ENCODE measurements at regions not wholly inside any gene's neighbourhood (a gene's known extent, or its start where the extent isn't known, plus 50 kb on each side); places are given as distances from the start of the nearest gene placed in this dataset.
"Not testable (repeated sequence)": the region's sequence is repeated elsewhere in the genome, so short reads cannot be mapped to it uniquely, and the experiment has no call there.

DNA sequence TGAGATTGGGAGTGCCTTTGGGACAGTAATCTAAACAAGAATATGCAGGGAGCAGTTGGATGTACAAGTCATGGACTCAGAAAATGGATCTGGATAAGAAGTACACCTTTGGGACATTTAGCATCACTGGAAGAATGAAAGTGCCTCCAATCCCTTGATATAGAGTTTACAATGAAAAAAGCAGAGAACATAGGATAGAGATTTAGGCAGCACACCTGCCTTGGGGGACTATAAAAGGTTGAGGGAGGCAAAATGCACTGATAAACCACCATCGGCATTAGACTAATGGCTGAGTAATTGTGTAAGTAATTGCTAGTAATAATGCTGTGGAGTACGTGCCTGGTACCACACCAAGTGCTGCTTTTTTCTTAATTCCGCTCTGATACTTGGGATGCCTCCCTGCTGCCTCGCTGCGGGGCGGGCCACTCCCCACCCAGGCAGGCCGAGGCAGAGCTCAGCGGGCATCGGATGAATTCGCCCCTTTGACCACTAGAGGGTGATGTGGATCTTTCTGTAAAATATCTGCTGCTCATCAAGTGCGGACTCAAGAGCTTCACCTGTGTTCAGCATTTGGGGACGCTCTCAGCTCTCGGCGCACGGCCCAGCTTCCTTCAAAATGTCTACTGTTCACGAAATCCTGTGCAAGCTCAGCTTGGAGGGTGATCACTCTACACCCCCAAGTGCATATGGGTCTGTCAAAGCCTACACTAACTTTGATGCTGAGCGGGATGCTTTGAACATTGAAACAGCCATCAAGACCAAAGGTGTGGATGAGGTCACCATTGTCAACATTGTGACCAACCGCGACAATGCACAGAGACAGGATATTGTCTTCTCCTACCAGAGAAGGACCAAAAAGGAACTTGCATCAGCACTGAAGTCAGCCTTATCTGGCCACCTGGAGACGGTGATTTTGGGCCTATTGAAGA, 99.9 kb downstream of the ANKRD18B start:
- in situ Hi-C loops (cut with MboI; ENCODE audit: low pct_ligation_motif_present in 1 of 4, low pct_unique_long_range_greater_than_20kb in 1 of 4, low sequenced_read_pairs in 3 of 4) (loop anchor here in 3 of 4 donors (10.0 to 25.0 kb wide), 2 partner anchors 101 to 112 kb away; partner anchors contain the start of gene ANKRD18B (in 1 of the 3)), intact Hi-C loops (cut with DNase I; ENCODE audit: low total_unique reads) (loop anchor here (2.0 kb wide), 1 partner anchor 99 kb away; no protein-coding TSS in a partner anchor)
- Histone ChIP-seq H3K27me3 (no peaks in the 10 kb centered on the region), H3K4me3 (no peak overlapping the region), H3K4me1 (no peaks in the 10 kb centered on the region), H3K27ac (no peak overlapping the region), H3K36me3 (no peaks in the 10 kb centered on the region), H3K9me3 (no peaks in the 10 kb centered on the region)
- peak; percentile 62 for DNase-seq
- WGBS, 2 donors (ENCODE audit: low coverage in 1 of 2) = 18 to 67% methylated on average over 4 to 20 of the region's 20 CpGs
- TF ChIP-seq POLR2A (IDR thresholded peaks at IDR 0.05) = no peak
- TF ChIP-seq EP300 (IDR thresholded peaks at IDR 0.05; ENCODE audit: low read depth) = no peak
- TF ChIP-seq, protein P1, sequence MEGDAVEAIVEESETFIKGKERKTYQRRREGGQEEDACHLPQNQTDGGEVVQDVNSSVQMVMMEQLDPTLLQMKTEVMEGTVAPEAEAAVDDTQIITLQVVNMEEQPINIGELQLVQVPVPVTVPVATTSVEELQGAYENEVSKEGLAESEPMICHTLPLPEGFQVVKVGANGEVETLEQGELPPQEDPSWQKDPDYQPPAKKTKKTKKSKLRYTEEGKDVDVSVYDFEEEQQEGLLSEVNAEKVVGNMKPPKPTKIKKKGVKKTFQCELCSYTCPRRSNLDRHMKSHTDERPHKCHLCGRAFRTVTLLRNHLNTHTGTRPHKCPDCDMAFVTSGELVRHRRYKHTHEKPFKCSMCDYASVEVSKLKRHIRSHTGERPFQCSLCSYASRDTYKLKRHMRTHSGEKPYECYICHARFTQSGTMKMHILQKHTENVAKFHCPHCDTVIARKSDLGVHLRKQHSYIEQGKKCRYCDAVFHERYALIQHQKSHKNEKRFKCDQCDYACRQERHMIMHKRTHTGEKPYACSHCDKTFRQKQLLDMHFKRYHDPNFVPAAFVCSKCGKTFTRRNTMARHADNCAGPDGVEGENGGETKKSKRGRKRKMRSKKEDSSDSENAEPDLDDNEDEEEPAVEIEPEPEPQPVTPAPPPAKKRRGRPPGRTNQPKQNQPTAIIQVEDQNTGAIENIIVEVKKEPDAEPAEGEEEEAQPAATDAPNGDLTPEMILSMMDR (IDR thresholded peaks at IDR 0.05) = peak; percentile 81 to 85 (median 84)
- TF ChIP-seq POLR2AphosphoS5 (IDR thresholded peaks at IDR 0.05) = no peak

DNA sequence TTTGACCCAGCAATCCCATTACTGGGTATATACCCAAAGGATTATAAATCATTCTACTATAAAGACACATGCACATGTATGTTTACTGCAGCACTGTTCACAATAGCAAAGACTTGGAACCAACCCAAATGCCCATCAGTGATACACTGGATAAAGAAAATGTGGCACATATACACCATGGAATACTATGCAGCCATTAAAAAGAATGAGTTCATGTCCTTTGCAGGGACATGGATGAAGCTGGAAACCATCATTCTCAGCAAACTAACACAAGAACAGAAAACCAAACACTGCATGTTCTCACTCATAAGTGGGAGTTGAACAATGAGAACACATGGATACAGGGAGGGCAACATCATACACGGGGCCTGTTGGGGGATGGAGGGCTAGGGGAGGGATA, 104.3 kb downstream of the ANKRD18B start:
- H3K27ac ChIP-seq; H3K9me3 ChIP-seq; H3K4me1 ChIP-seq; DNase-seq; H3K4me3 ChIP-seq; H3K36me3 ChIP-seq; intact Hi-C loops (cut with DNase I; ENCODE audit: low total_unique reads): not testable (repeated sequence)
- in situ Hi-C loops (cut with MboI; ENCODE audit: low pct_ligation_motif_present in 1 of 4, low pct_unique_long_range_greater_than_20kb in 1 of 4, low sequenced_read_pairs in 3 of 4) = loop anchor here in 2 of 4 donors (10.0 kb wide), 1 partner anchor 96 kb away; no protein-coding TSS in a partner anchor
- 86% methylated on average over 1 of the region's 1 CpG; no CpG with 5 or more reads in 1 of the 2 donors for WGBS, 2 donors (ENCODE audit: low coverage in 1 of 2)
- H3K27me3 ChIP-seq = peaks cover 21% of the 10 kb centered on the region

DNA sequence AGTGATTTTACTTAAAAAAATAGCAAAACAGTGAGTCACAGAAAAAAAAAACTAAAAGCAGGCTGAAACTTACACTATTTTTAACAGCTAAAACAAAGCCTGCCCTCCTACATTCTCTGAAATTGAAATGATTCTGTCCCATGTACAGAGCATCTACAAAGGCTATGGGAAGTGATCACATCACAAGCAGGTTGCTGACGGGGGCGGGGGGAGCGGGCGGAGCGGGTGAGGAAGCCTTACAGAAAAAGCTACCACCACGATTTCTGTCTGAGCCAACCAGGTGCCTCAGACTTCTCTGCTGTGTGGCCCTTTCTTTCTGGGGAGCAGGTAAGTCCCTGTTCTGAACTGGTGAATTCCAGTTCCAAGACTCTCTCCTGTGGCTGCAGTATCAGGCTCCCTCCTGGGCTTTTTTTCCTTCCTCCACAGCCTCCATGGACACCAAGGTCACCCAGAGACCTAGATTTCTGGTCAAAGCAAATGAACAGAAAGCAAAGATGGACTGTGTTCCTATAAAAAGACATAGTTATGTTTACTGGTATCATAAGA, 104.9 kb downstream of the ANKRD18B start:
- WGBS, 2 donors (ENCODE audit: low coverage in 1 of 2) = 70 to 80% methylated on average over 6 of the region's 6 CpGs
- H3K27ac ChIP-seq = no peak overlapping the region
- H3K4me3 ChIP-seq = no peak overlapping the region
- no peak for DNase-seq
- TF ChIP-seq, protein P1 (IDR thresholded peaks at IDR 0.05) = no peak
- TF ChIP-seq POLR2A (IDR thresholded peaks at IDR 0.05) (no peak), EP300 (IDR thresholded peaks at IDR 0.05; ENCODE audit: low read depth) (no peak)
- in situ Hi-C loops (cut with MboI; ENCODE audit: low pct_ligation_motif_present in 1 of 4, low pct_unique_long_range_greater_than_20kb in 1 of 4, low sequenced_read_pairs in 3 of 4) = loop anchor here in 2 of 4 donors (10.0 kb wide), 1 partner anchor 96 kb away; no protein-coding TSS in a partner anchor
- intact Hi-C loops (cut with DNase I; ENCODE audit: low total_unique reads) = no loop called here
- H3K27me3 ChIP-seq = peaks cover 27% of the 10 kb centered on the region
- no peaks in the 10 kb centered on the region for H3K4me1 ChIP-seq
- no peaks in the 10 kb centered on the region for H3K9me3 ChIP-seq
- no peaks in the 10 kb centered on the region for H3K36me3 ChIP-seq

DNA sequence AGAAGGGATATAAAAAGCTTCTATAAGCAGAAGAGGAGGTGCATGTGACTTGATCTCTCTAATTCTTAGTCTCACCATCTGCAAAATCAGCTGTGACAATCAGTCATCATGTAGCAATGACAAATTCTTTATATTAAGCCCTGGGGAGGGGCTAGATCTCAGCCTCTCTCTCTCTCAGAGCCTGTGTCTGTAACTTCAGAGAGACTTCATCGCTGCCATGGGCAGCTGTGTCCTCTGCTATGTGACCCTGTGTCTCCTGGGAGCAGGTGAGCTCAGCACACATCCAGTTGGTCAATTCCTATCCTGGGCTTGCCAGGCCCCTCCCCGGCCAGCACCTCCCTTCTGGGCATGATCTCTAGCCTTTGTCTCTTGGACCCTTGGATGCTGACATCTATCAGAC, 109.6 kb downstream of the ANKRD18B start:
- 57% methylated on average over 2 of the region's 2 CpGs; no CpG with 5 or more reads in 1 of the 2 donors for WGBS, 2 donors (ENCODE audit: low coverage in 1 of 2)
- Histone ChIP-seq H3K27ac (no peak overlapping the region), H3K36me3 (no peaks in the 10 kb centered on the region), H3K4me3 (no peak overlapping the region), H3K27me3 (peaks cover 72% of the 10 kb centered on the region), H3K9me3 (no peaks in the 10 kb centered on the region), H3K4me1 (no peaks in the 10 kb centered on the region)
- in situ Hi-C loops (cut with MboI; ENCODE audit: low pct_ligation_motif_present in 1 of 4, low pct_unique_long_range_greater_than_20kb in 1 of 4, low sequenced_read_pairs in 3 of 4) = loop anchor here in 2 of 4 donors (5.0 to 10.0 kb wide), 2 partner anchors 89 to 91 kb away; no protein-coding TSS in a partner anchor
- no peak for TF ChIP-seq POLR2A (IDR thresholded peaks at IDR 0.05)
- TF ChIP-seq POLR2AphosphoS5 (IDR thresholded peaks at IDR 0.05) = no peak
- TF ChIP-seq, protein P1 (IDR thresholded peaks at IDR 0.05) = no peak
- TF ChIP-seq EP300 (IDR thresholded peaks at IDR 0.05; ENCODE audit: low read depth) = no peak
- intact Hi-C loops (cut with DNase I; ENCODE audit: low total_unique reads) = no loop called here
- DNase-seq = no peak

Measured in transverse colon (tissue), 4 donors.